Activated T-cell treated with anti-CD3 and anti-CD28 coated beads for 4 hours (primary cell): ENCODE measurements at regions not wholly inside any gene's neighbourhood (a gene's known extent, or its start where the extent isn't known, plus 50 kb on each side); places are given as distances from the start of the nearest gene placed in this dataset.

Experiments used
- DNase-seq: peaks from one replicate; pipeline ENCODE4 v3.0.0-alpha.2; 2020

DNA sequence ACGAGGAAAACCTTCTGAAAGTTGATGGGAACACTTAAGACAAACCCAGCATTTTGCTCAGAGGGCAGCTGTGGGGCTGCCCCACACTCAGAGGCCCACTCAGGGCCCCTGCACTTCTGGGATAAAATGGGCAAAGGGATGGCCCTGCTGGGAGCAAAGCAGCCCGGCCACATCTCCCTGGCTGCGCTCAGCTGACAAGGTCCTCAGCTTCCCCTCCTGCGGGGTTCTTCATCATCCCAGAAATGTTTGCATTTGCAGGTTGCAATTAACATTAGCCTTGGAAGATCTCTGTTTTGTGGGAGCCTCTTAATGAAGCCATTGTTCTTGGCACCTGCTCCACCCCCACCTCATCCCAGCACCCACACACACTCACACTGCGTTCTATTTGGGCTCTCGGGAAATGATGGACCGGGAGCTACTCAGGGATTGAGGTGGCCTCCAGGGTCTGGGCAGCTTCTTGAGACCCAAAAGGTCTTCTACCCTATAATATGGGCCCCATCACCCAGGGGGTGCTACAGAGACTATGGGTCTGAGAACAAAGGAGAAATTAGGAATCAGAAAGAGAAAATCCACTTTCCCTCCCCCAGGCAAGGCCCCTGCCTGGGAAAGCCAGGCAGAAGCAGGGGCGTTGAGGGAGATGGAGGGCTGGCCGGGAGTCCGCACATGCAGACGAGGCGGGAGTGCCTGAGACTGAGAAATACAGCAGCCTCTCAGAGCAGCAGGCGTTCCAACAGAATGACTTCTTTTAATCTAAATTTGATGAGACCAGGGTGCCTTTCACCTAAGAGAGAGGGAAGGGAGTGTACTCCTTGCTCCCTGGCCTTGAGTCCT lies 53.7 kb upstream of the RPL38 start:
- DNase-seq, result no peak

DNA sequence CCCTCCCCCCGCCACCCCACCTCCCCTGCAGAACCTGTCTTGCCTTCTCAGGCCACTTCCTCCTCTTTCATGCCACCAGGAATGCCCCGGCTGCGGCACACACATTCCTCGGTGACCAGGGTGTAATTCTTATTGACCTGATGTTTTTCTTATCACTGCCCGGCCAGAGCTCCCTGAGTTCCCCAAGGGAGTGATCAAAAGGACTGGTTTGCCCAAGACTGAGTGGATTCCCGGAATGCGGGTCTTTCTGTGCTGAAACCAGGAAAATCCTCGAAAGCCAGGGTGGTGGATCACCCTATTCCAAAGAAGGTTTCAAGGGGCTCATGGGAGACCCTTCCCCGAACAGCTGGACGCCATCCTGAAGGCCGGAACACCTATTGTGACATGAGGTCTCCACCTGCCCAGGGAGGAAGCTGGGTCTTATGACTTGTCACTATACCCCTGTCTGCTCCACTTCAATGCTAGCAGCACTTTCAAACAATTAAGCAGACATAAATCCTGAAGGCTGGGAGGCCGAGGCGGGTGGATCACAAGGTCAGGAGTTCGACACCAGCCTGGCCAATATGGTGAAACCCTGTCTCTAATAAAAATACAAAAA lies 53.0 kb upstream of the RPL38 start:
- no peak for DNase-seq

GRCh38 chr17:74151551-74152315 lies 51.7 kb upstream of the RPL38 start:
- no peak for DNase-seq

GRCh38 chr17:74152591-74153455 lies 50.7 kb upstream of the RPL38 start:
- no peak for DNase-seq

- DNase-seq, result no peak
Measured at GRCh38 chr17:74153456-74153810, 50.0 kb upstream of the RPL38 start.
